HUES64 (cell line): ENCODE measurements at regions not wholly inside any gene's neighbourhood (a gene's known extent, or its start where the extent isn't known, plus 50 kb on each side); places are given as distances from the start of the nearest gene placed in this dataset.

Experiments
- H3K27ac ChIP-seq: 2 replicates; pipeline ENCODE4 v1.7.0; 2013; ENCODE audit warnings: low read depth, low read length, inconsistent platforms
- H3K27me3 ChIP-seq: 2 replicates; pipeline ENCODE4 v1.6.1; 2013; ENCODE audit warnings: mild to moderate bottlenecking, low read length; ENCODE audit not compliant: insufficient read depth
- H3K36me3 ChIP-seq: 2 replicates; pipeline ENCODE4 v1.6.1; 2013; ENCODE audit warnings: mild to moderate bottlenecking, low read length; ENCODE audit not compliant: insufficient read depth
- H3K4me1 ChIP-seq: 2 replicates; pipeline ENCODE4 v1.6.1; 2013; ENCODE audit warnings: mild to moderate bottlenecking, low read length, moderate library complexity; ENCODE audit not compliant: insufficient read depth
- H3K4me3 ChIP-seq: 2 replicates; pipeline ENCODE4 v1.5.1; 2013; ENCODE audit warnings: mild to moderate bottlenecking, low read length, moderate library complexity
- H3K9ac ChIP-seq: 2 replicates; pipeline ENCODE4 v1.6.1; 2013; ENCODE audit warnings: mild to moderate bottlenecking, low read depth, low read length
- H3K9me3 ChIP-seq: 2 replicates; pipeline ENCODE4 v1.6.1; 2013; ENCODE audit warnings: low read depth, low read length; ENCODE audit not compliant: insufficient read depth
- WGBS: fragments of 150-250, 120-280 bp; methylation state at CpG from one replicate; pipeline ENCODE4 v1.1.7; 2013; ENCODE audit warnings: missing lambda C conversion rate; 5-methylcytosine and 5-hydroxymethylcytosine counted together

DNA sequence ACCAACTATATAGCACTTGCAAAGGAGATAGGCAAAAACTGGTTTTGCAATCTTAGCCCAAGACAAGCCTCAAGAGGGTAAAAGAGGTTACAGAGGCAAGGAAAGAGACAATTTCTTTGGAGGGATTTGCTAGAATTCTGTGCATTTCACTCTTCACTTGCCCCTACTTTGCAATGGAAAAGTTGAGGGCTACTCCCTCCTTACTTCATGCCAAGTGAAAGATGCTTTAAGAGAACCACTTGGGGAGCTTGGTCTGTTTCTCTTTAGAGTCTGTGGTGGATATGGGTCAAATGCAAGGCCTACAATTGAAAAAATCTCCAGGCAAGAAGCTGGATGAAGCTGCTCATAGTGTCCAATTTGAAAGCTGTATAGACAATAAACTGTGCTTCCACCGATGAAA lies 167.7 kb upstream of the DIO2 start:
- Histone ChIP-seq H3K27me3 (no peaks in the 10 kb centered on the region), H3K9ac (no peak overlapping the region), H3K9me3 (no peaks in the 10 kb centered on the region), H3K4me1 (no peaks in the 10 kb centered on the region), H3K36me3 (no peaks in the 10 kb centered on the region), H3K27ac (no peak overlapping the region), H3K4me3 (no peak overlapping the region)
- WGBS, result 90% methylated on average over 1 of the region's 1 CpG

DNA sequence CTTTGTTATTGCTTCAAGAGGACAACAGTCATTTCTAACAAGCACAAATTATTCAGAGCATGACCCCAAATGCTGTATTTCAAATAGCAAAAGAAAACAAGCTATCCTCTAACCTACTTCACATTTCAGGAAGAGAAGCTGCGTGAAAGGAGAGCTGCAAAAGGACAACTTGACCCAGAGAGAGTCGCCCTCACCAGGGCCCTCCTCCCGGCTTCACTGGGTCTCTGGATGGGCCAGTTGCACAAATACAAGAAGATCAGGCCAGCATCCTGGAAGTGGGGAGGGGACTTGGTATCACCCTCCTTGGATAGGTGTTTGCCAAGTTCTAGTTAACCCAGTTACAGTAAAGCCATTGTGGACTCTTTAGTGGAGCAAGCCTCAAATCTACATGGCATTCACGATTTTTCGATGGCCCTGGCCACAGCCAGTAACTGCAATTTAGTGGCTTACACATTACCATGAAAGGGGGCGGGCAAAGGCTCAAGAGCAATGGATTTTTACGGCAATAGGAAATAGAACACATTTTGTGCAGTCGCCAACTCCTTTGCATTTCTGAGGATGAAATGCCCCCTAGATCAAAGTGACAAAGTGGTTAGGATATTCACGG lies 166.9 kb upstream of the DIO2 start:
- Histone ChIP-seq H3K4me3 (no peak overlapping the region), H3K4me1 (no peaks in the 10 kb centered on the region), H3K27ac (no peak overlapping the region), H3K9me3 (no peaks in the 10 kb centered on the region), H3K36me3 (no peaks in the 10 kb centered on the region), H3K9ac (no peak overlapping the region), H3K27me3 (no peaks in the 10 kb centered on the region)
- 93% methylated on average over 9 of the region's 9 CpGs for WGBS

DNA sequence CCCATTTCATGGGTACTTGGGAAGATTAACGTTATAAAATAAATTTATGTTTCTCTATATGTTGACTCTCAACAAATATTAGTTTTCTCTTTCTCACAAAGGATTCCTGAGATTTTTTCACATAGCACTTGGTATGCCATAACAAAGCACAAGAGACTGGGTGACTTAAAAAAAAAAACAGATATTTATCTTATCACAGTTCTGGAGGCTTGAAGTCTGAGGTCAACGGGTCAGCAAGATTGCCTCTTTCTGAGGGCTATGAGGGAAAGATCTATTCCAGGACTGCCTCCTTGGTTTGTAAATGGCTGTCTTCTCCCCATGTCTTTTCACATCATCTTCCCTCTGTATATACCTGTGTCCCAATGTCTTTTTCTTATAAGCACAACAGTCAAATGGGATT lies 153.5 kb upstream of the DIO2 start:
- no peak overlapping the region for H3K4me3 ChIP-seq
- no peak overlapping the region for H3K9ac ChIP-seq
- no CpG with 5 or more reads among the region's 2 CpGs for WGBS
- H3K27ac ChIP-seq, result no peak overlapping the region
- H3K9me3 ChIP-seq, result no peaks in the 10 kb centered on the region
- H3K36me3 ChIP-seq, result no peaks in the 10 kb centered on the region
- H3K27me3 ChIP-seq, result no peaks in the 10 kb centered on the region
- H3K4me1 ChIP-seq, result no peaks in the 10 kb centered on the region

- Histone ChIP-seq H3K27me3 (no peaks in the 10 kb centered on the region), H3K4me1 (no peaks in the 10 kb centered on the region), H3K4me3 (no peak overlapping the region), H3K36me3 (no peaks in the 10 kb centered on the region), H3K9me3 (no peaks in the 10 kb centered on the region), H3K9ac (no peak overlapping the region), H3K27ac (no peak overlapping the region)
- WGBS, result 55% methylated on average over 1 of the region's 1 CpG
Measured at GRCh38 chr14:80364274-80364673, 153.0 kb upstream of the DIO2 start.

GRCh38 chr14:80358112-80358511 lies 146.8 kb upstream of the DIO2 start:
- Histone ChIP-seq H3K36me3 (no peaks in the 10 kb centered on the region), H3K4me1 (no peaks in the 10 kb centered on the region), H3K4me3 (no peak overlapping the region), H3K9me3 (no peaks in the 10 kb centered on the region), H3K27me3 (no peaks in the 10 kb centered on the region), H3K9ac (no peak overlapping the region), H3K27ac (no peak overlapping the region)
- 77% methylated on average over 5 of the region's 5 CpGs for WGBS

GRCh38 chr14:80356413-80356812 lies 145.1 kb upstream of the DIO2 start:
- WGBS, result 84% methylated on average over 2 of the region's 2 CpGs
- Histone ChIP-seq H3K9me3 (no peaks in the 10 kb centered on the region), H3K27ac (no peak overlapping the region), H3K9ac (no peak overlapping the region), H3K36me3 (no peaks in the 10 kb centered on the region), H3K27me3 (no peaks in the 10 kb centered on the region), H3K4me1 (no peaks in the 10 kb centered on the region), H3K4me3 (no peak overlapping the region)

- no peaks in the 10 kb centered on the region for H3K9me3 ChIP-seq
- WGBS, result 85% methylated on average over 6 of the region's 6 CpGs
- H3K4me1 ChIP-seq, result no peaks in the 10 kb centered on the region
- H3K27me3 ChIP-seq, result no peaks in the 10 kb centered on the region
- no peak overlapping the region for H3K9ac ChIP-seq
- no peaks in the 10 kb centered on the region for H3K36me3 ChIP-seq
- no peak overlapping the region for H3K27ac ChIP-seq
- no peak overlapping the region for H3K4me3 ChIP-seq
Measured at GRCh38 chr14:80354860-80355581, 143.7 kb upstream of the DIO2 start.

- no peaks in the 10 kb centered on the region for H3K4me1 ChIP-seq
- no peak overlapping the region for H3K4me3 ChIP-seq
- no peaks in the 10 kb centered on the region for H3K36me3 ChIP-seq
- H3K27me3 ChIP-seq, result no peaks in the 10 kb centered on the region
- WGBS, result 94% methylated on average over 1 of the region's 1 CpG
- no peak overlapping the region for H3K9ac ChIP-seq
- H3K27ac ChIP-seq, result no peak overlapping the region
- no peaks in the 10 kb centered on the region for H3K9me3 ChIP-seq
Measured at GRCh38 chr14:80352471-80352870, 141.2 kb upstream of the DIO2 start.

- H3K4me1 ChIP-seq, result no peaks in the 10 kb centered on the region
- no peaks in the 10 kb centered on the region for H3K36me3 ChIP-seq
- H3K27me3 ChIP-seq, result no peaks in the 10 kb centered on the region
- H3K9me3 ChIP-seq, result no peaks in the 10 kb centered on the region
- no peak overlapping the region for H3K9ac ChIP-seq
- 96% methylated on average over 5 of the region's 6 CpGs for WGBS
- no peak overlapping the region for H3K27ac ChIP-seq
- no peak overlapping the region for H3K4me3 ChIP-seq
Measured at GRCh38 chr14:80350707-80351106, 139.4 kb upstream of the DIO2 start.

DNA sequence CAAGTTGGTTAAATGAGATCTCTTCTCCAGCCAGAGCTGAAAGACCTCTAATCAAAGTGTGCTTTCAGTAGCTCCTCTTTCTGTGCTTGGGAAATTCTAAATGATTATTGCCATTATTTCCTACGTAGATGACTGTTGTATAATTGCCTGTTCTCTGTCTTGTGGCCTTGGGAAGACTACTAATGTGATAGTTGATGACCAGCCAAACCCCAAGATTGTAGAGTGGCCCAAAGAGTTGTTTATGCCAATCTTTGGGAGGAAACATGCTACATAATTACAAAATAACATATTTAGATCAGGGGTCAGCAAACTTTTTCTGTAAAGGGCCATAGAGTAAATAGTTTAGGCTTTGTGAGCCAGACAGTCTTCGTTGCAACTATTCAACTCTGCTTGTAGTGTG lies 135.1 kb upstream of the DIO2 start:
- Histone ChIP-seq H3K4me1 (no peaks in the 10 kb centered on the region), H3K9me3 (no peaks in the 10 kb centered on the region), H3K27ac (no peak overlapping the region), H3K36me3 (no peaks in the 10 kb centered on the region), H3K9ac (no peak overlapping the region), H3K27me3 (no peaks in the 10 kb centered on the region), H3K4me3 (no peak overlapping the region)
- 89% methylated on average over 2 of the region's 2 CpGs for WGBS

DNA sequence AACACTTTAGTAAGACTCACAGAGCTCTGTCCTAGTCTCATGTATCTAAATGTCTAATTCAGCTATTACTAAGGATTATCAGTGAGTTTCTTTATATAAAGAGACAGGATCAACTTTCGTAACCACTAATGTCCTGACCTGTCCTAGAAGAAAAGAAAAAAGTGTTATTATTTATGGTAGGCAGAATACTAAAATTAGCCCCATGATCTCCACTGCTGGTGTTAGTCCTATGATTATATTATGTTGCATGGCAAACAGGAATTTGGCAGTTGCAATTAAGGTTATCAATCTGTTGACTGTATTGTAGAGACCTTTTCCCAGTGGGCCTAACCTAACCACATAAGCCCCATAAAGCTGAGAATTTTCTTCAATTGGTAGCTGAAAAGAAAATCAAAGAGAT lies 132.9 kb upstream of the DIO2 start:
- Histone ChIP-seq H3K4me1 (no peaks in the 10 kb centered on the region), H3K27me3 (no peaks in the 10 kb centered on the region), H3K27ac (no peak overlapping the region), H3K9ac (no peak overlapping the region), H3K36me3 (no peaks in the 10 kb centered on the region), H3K9me3 (no peaks in the 10 kb centered on the region), H3K4me3 (no peak overlapping the region)
- WGBS, result 80% methylated on average over 1 of the region's 1 CpG
